PC-3 (cell line): ENCODE measurements at regions not wholly inside any gene's neighbourhood (a gene's known extent, or its start where the extent isn't known, plus 50 kb on each side); places are given as distances from the start of the nearest gene placed in this dataset.

Experiments
- ATAC-seq: fragments of 200-7000 bp; cut with Tn5 transposase; 2 replicates; pipeline ENCODE4 v1.9.1; 2020; ENCODE audit warnings: mild to moderate bottlenecking, moderate library complexity
- BruUV-seq: library from RNA; stranded (reverse); fragments of 400-500 nt; replicated peaks from 2 replicates; lab custom pipeline; 2021; lab: Mats Ljungman, UMichigan
- CTCF ChIA-PET: fragments of 300-600 bp; sonication (Branson Sonifier 250); formaldehyde crosslinking; loops from one replicate; lab custom pipeline; 2022; ENCODE audit warnings: antibody characterized with exemption; lab: Charles Lee
- POLR2A ChIA-PET: fragments of 300-600 bp; sonication (Branson Sonifier 250); formaldehyde crosslinking; loops from one replicate; lab custom pipeline; 2022; ENCODE audit warnings: antibody characterized with exemption; ENCODE audit not compliant: unreplicated experiment; lab: Charles Lee
- DNase-seq: peaks from one replicate; pipeline ENCODE4 v3.0.0-alpha.2; 2015
- H2AFZ ChIP-seq: fragments of 300-600 bp; sonication (generic); 2 replicates; pipeline ENCODE4 v1.6.0; 2016; ENCODE audit warnings: antibody characterized with exemption, low read length
- H3F3A ChIP-seq: fragments of 300-600 bp; sonication (generic); one replicate; pipeline ENCODE4 v1.6.0; 2017; ENCODE audit warnings: antibody characterized with exemption, low read length, control low read depth, mild to moderate bottlenecking; ENCODE audit not compliant: unreplicated experiment
- H3K27ac ChIP-seq: fragments of 300-600 bp; sonication (generic); 2 replicates; pipeline ENCODE4 v1.5.1; 2016; ENCODE audit warnings: mild to moderate bottlenecking, low read length
- H3K27me3 ChIP-seq: fragments of 300-600 bp; sonication (generic); 2 replicates; pipeline ENCODE4 v1.6.1; 2016; ENCODE audit warnings: low read length, mixed read lengths
- H3K36me3 ChIP-seq: fragments of 300-600 bp; sonication (generic); 2 replicates; pipeline ENCODE4 v1.6.1; 2016; ENCODE audit warnings: low read depth, mixed run types, low read length, mixed read lengths
- H3K4me1 ChIP-seq: fragments of 300-600 bp; sonication (generic); 2 replicates; pipeline ENCODE4 v1.5.1; 2016; ENCODE audit warnings: low read length; ENCODE audit not compliant: insufficient read depth
- H3K4me2 ChIP-seq: fragments of 300-600 bp; sonication (generic); 2 replicates; pipeline ENCODE4 v1.6.0; 2016; ENCODE audit warnings: low read length
- H3K4me3 ChIP-seq: fragments of 300-600 bp; sonication (generic); 2 replicates; pipeline ENCODE4 v1.5.1; 2016; ENCODE audit warnings: mild to moderate bottlenecking, low read length, mixed read lengths
- H3K79me2 ChIP-seq: fragments of 300-600 bp; sonication (generic); 2 replicates; pipeline ENCODE4 v1.6.1; 2017; ENCODE audit warnings: low read length, mixed read lengths
- H3K9ac ChIP-seq: fragments of 300-600 bp; sonication (generic); 2 replicates; pipeline ENCODE4 v1.6.0; 2016; ENCODE audit warnings: mild to moderate bottlenecking, low read length
- H3K9me2 ChIP-seq: fragments of 300-600 bp; sonication (generic); replicated peaks from 2 replicates; pipeline ENCODE4 v1.6.1; 2016; ENCODE audit warnings: mixed run types, low read length, mixed read lengths
- H3K9me3 ChIP-seq: fragments of 300-600 bp; sonication (generic); 2 replicates; pipeline ENCODE4 v1.6.1; 2016; ENCODE audit warnings: low read length, mixed read lengths
- H4K20me1 ChIP-seq: fragments of 300-600 bp; sonication (generic); 2 replicates; pipeline ENCODE4 v1.6.1; 2016; ENCODE audit warnings: low read length, mixed read lengths
- EZH2 ChIP-seq: fragments of 300-600 bp; sonication (generic); IDR thresholded peaks from one replicate; pipeline ENCODE4 v1.6.1; 2017; ENCODE audit warnings: antibody characterized with exemption, mild to moderate bottlenecking, low read length; ENCODE audit not compliant: unreplicated experiment
- EZH2phosphoT487 ChIP-seq: fragments of 300-600 bp; sonication (generic); IDR thresholded peaks from 2 replicates; pipeline ENCODE4 v1.6.1; 2018; ENCODE audit warnings: mild to moderate bottlenecking, antibody characterized with exemption, low read length, borderline replicate concordance
- intact Hi-C: fragments of 100-400 bp; cut with micrococcal nuclease; formaldehyde crosslinking; loops from 2 replicates; pipeline ENCODE4 v1.9.0; 2023
- TF ChIP-seq, protein P1 (sequence below): fragments of 300-600 bp; sonication (generic); conservative IDR thresholded peaks from 2 replicates; pipeline ENCODE4 v1.5.1; 2017; ENCODE audit warnings: antibody characterized with exemption, low read depth, mild to moderate bottlenecking, low read length

DNA sequence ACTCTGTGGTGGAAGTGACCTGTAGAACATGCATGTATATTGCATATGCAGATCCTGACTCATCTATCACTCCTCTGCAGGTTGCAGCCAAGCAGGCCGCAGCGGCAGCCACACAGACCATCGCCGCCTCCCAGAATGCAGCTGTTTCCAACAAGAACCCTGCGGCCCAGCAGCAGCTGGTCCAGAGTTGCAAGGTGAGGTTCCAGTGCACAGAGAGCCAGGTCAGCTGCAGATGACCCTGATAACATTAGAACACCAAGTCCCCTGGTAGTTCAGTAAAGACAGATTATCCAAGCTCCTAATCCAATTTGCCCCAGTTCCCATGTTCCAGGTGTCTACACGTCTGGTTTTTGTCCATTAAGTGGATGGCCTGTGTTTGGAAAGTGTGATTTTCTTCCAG lies 325.1 kb upstream of the TPM1 start:
- ChIA-PET CTCF (no interaction called here), POLR2A (no interaction called here)
- no peaks in the 10 kb centered on the region for H3K4me1 ChIP-seq
- H3K79me2 ChIP-seq: no peaks in the 10 kb centered on the region
- H2AFZ ChIP-seq: no peak overlapping the region
- H3K27me3 ChIP-seq: no peaks in the 10 kb centered on the region
- no peaks in the 10 kb centered on the region for H3K9me3 ChIP-seq
- BruUV-seq: no TSS peak
- H3K9ac ChIP-seq: no peak overlapping the region
- intact Hi-C loops: no loop called here
- no peak overlapping the region for H3K27ac ChIP-seq
- no peaks in the 10 kb centered on the region for H3K36me3 ChIP-seq
- ATAC-seq: no peak
- no peak overlapping the region for H3K4me2 ChIP-seq
- H4K20me1 ChIP-seq: no peaks in the 10 kb centered on the region
- no peaks in the 10 kb centered on the region for H3F3A ChIP-seq
- TF ChIP-seq EZH2 (no peak), EZH2phosphoT487 (no peak)
- TF ChIP-seq, protein P1, sequence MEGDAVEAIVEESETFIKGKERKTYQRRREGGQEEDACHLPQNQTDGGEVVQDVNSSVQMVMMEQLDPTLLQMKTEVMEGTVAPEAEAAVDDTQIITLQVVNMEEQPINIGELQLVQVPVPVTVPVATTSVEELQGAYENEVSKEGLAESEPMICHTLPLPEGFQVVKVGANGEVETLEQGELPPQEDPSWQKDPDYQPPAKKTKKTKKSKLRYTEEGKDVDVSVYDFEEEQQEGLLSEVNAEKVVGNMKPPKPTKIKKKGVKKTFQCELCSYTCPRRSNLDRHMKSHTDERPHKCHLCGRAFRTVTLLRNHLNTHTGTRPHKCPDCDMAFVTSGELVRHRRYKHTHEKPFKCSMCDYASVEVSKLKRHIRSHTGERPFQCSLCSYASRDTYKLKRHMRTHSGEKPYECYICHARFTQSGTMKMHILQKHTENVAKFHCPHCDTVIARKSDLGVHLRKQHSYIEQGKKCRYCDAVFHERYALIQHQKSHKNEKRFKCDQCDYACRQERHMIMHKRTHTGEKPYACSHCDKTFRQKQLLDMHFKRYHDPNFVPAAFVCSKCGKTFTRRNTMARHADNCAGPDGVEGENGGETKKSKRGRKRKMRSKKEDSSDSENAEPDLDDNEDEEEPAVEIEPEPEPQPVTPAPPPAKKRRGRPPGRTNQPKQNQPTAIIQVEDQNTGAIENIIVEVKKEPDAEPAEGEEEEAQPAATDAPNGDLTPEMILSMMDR: no peak
- H3K4me3 ChIP-seq: no peak overlapping the region
- no peak for DNase-seq
- H3K9me2 ChIP-seq: no peaks in the 10 kb centered on the region

DNA sequence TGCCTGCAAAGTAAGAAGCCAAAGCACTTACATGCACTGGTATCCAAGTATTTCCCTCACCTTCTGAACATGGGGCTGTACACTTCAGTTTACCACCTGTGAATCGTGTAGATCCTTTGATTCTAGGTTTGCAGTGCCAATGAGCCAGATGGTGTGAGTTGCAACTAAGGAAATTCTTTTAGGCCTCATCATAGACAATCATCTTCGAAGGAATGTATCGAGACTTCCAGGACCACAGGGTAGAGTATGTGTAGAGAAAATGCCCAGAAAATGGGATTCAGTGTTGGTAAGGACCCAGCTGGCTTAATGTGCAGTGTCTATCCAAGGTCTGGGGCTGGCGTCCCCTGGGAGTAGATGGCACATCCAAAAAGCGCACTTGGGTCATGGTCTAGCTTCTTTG lies 323.2 kb upstream of the TPM1 start:
- no peak overlapping the region for H3K4me3 ChIP-seq
- no peaks in the 10 kb centered on the region for H3K36me3 ChIP-seq
- H3K4me1 ChIP-seq: no peaks in the 10 kb centered on the region
- CTCF ChIA-PET: no interaction called here
- H3K27me3 ChIP-seq: no peaks in the 10 kb centered on the region
- DNase-seq (no peak), ATAC-seq (no peak)
- POLR2A ChIA-PET: no interaction called here
- intact Hi-C loops: no loop called here
- H3F3A ChIP-seq: no peaks in the 10 kb centered on the region
- no peaks in the 10 kb centered on the region for H3K9me3 ChIP-seq
- no peak overlapping the region for H2AFZ ChIP-seq
- H3K9me2 ChIP-seq: no peaks in the 10 kb centered on the region
- no peaks in the 10 kb centered on the region for H4K20me1 ChIP-seq
- TF ChIP-seq, protein P1: no peak
- TF ChIP-seq EZH2: no peak
- TF ChIP-seq EZH2phosphoT487: no peak
- no TSS peak for BruUV-seq
- H3K4me2 ChIP-seq: no peak overlapping the region
- no peak overlapping the region for H3K9ac ChIP-seq
- no peaks in the 10 kb centered on the region for H3K79me2 ChIP-seq
- H3K27ac ChIP-seq: no peak overlapping the region

- POLR2A ChIA-PET: no interaction called here
- no peak overlapping the region for H3K27ac ChIP-seq
- no peak overlapping the region for H2AFZ ChIP-seq
- H3K9me2 ChIP-seq: no peaks in the 10 kb centered on the region
- H4K20me1 ChIP-seq: no peaks in the 10 kb centered on the region
- no peaks in the 10 kb centered on the region for H3F3A ChIP-seq
- H3K9me3 ChIP-seq: no peaks in the 10 kb centered on the region
- TF ChIP-seq EZH2phosphoT487 (no peak), EZH2 (no peak)
- TF ChIP-seq, protein P1: no peak
- ATAC-seq: no peak
- CTCF ChIA-PET: no interaction called here
- H3K79me2 ChIP-seq: no peaks in the 10 kb centered on the region
- no TSS peak for BruUV-seq
- H3K4me2 ChIP-seq: no peak overlapping the region
- intact Hi-C loops: no loop called here
- H3K4me3 ChIP-seq: no peak overlapping the region
- no peak overlapping the region for H3K9ac ChIP-seq
- no peak for DNase-seq
- H3K36me3 ChIP-seq: no peaks in the 10 kb centered on the region
- no peaks in the 10 kb centered on the region for H3K27me3 ChIP-seq
- H3K4me1 ChIP-seq: no peaks in the 10 kb centered on the region
These were observed 320.3 kb upstream of the TPM1 start for GRCh38 chr15:62722237-62722636.
